ENCODE measurements at regions not wholly inside any gene's neighbourhood (a gene's known extent, or its start where the extent isn't known, plus 50 kb on each side); places are given as distances from the start of the nearest gene placed in this dataset.

DNA sequence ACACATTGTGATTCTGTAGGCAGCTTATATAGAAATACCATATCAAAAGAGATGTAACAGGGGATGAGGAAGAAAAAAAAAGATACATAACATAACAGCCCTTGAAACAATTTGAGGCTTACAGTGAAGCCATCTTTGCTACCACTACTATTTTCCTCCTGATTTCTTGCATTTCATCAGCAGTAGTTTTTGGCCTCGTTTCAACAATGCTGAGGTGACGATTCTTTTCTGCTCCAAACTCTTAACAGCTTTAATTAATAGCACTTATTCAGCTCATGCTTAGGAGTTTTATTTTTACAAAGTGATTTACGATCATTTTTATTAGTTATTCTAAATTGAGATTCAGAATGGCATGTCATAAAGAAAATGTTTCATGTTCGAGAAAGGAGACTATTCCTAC is 163.2 kb downstream of the DCK start:
- Histone ChIP-seq H3K27me3 (ENCODE audit: insufficient read depth in 3 of 3, low read length in 2 of 3) (no peaks in the 10 kb centered on the region), H3K9me3 (no peaks in the 10 kb centered on the region), H3K27ac (no peak overlapping the region), H3K4me3 (no peak overlapping the region), H3K4me1 (no peaks in the 10 kb centered on the region), H3K36me3 (ENCODE audit: insufficient read depth in 1 of 2, low read depth in 1 of 2) (no peaks in the 10 kb centered on the region)
- TF ChIP-seq, protein P1, sequence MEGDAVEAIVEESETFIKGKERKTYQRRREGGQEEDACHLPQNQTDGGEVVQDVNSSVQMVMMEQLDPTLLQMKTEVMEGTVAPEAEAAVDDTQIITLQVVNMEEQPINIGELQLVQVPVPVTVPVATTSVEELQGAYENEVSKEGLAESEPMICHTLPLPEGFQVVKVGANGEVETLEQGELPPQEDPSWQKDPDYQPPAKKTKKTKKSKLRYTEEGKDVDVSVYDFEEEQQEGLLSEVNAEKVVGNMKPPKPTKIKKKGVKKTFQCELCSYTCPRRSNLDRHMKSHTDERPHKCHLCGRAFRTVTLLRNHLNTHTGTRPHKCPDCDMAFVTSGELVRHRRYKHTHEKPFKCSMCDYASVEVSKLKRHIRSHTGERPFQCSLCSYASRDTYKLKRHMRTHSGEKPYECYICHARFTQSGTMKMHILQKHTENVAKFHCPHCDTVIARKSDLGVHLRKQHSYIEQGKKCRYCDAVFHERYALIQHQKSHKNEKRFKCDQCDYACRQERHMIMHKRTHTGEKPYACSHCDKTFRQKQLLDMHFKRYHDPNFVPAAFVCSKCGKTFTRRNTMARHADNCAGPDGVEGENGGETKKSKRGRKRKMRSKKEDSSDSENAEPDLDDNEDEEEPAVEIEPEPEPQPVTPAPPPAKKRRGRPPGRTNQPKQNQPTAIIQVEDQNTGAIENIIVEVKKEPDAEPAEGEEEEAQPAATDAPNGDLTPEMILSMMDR (IDR thresholded peaks at IDR 0.05), result no peak
- intact Hi-C loops (cut with DNase I), result no loop called here
- ATAC-seq (no peak), DNase-seq (no peak)
- WGBS, 3 donors, result 37 to 45% (median 41%) methylated on average over 4 of the region's 4 CpGs

DNA sequence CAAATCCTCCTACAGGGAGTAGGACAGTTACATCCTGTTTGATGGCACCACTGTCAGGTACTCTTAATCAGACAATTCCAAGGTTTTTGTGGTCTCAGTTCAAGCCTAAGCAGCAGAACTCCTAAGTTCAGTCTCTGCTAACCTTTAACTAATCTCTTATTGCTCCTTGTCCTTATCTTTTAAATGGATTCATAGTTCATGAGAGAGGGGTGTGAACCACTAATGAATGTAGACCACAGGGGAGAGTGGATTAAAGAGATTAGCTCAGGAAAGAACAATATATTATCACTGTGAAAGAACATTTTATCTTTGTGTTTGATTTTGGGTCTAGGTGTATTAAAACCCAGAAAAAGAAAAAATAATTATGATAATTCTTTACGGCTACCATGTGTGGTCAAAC is 168.9 kb downstream of the DCK start:
- Histone ChIP-seq H3K27me3 (ENCODE audit: insufficient read depth in 3 of 3, low read length in 2 of 3) (no peaks in the 10 kb centered on the region), H3K4me1 (no peaks in the 10 kb centered on the region), H3K27ac (no peak overlapping the region), H3K9me3 (no peaks in the 10 kb centered on the region), H3K36me3 (ENCODE audit: insufficient read depth in 1 of 2, low read depth in 1 of 2) (no peaks in the 10 kb centered on the region), H3K4me3 (no peak overlapping the region)
- ATAC-seq (no peak), DNase-seq (no peak)
- WGBS, 3 donors, result 95 to 98% (median 97%) methylated on average over 1 of the region's 1 CpG
- intact Hi-C loops (cut with DNase I), result no loop called here
- TF ChIP-seq, protein P1 (IDR thresholded peaks at IDR 0.05), result no peak

DNA sequence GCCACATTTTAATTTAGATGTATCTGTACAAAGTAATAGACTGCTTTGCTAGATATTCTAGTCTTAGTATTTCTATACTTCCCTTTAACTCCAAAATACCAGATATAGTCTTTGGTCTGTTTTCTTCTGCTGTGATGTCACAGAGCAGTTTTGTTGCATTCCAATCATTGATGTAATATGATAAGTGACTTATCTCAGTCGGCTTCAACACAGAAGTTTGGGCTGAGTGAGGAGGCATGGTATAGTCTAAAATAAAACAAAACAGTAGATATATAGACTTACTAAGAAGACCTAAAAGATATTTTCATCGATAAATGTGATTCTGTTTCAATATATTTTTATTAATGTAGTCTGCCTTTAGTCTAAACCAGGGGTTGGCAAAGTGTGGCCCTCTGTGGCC is 169.9 kb downstream of the DCK start:
- WGBS, 3 donors, result 44 to 67% (median 60%) methylated on average over 2 of the region's 2 CpGs
- Histone ChIP-seq H3K4me1 (no peaks in the 10 kb centered on the region), H3K4me3 (no peak overlapping the region), H3K27ac (no peak overlapping the region), H3K36me3 (ENCODE audit: insufficient read depth in 1 of 2, low read depth in 1 of 2) (no peaks in the 10 kb centered on the region), H3K9me3 (no peaks in the 10 kb centered on the region), H3K27me3 (ENCODE audit: insufficient read depth in 3 of 3, low read length in 2 of 3) (no peaks in the 10 kb centered on the region)
- ATAC-seq (no peak), DNase-seq (no peak)
- intact Hi-C loops (cut with DNase I), result no loop called here
- TF ChIP-seq, protein P1 (IDR thresholded peaks at IDR 0.05), result no peak

DNA sequence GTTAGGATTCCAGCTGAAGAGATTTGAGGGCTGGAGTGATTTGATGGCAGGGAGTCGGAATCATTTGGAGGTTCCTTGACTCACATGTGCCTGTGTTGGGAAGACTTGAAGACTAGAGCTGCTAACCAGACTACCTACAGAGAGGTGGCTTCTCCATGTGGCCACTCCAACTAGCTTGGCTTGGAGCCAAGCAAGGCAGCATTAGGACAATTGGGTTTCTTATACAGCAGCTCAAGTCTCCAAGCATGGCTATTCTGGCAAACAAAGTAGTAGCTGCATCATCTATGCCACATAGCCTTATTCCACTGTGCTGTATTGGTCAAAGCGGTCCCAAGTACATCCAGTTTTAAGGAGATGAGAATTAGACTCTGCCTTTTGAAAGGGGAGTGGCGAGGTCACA is 171.7 kb upstream of the SLC4A4 start:
- DNase-seq (no peak), ATAC-seq (no peak)
- Histone ChIP-seq H3K9me3 (no peaks in the 10 kb centered on the region), H3K27me3 (ENCODE audit: insufficient read depth in 3 of 3, low read length in 2 of 3) (no peaks in the 10 kb centered on the region), H3K4me1 (no peaks in the 10 kb centered on the region), H3K27ac (no peak overlapping the region), H3K4me3 (no peak overlapping the region), H3K36me3 (ENCODE audit: insufficient read depth in 1 of 2, low read depth in 1 of 2) (no peaks in the 10 kb centered on the region)
- TF ChIP-seq, protein P1 (IDR thresholded peaks at IDR 0.05), result no peak
- intact Hi-C loops (cut with DNase I), result no loop called here
- 87 to 90% (median 89%) methylated on average over 3 of the region's 3 CpGs for WGBS, 3 donors

DNA sequence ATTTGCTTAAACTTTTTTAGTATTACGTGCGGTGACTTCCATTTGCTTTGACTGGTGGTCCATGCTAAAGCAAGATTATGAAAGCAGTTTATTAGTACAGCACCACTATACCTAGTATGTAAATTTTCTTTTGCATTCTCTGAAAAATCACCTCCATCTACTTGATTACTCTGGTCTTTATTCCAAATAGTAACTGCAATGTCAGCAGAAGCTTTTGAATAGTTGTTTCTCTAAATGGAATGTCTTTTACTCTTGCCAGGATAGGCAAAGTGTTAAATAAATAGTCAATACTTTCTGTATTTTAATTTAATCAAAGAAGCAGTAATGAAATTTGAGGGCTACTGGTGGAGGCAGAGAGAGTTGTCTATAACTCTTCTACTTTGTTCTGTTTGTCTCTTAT is 167.2 kb upstream of the SLC4A4 start:
- H3K9me3 ChIP-seq, result no peaks in the 10 kb centered on the region
- intact Hi-C loops (cut with DNase I), result no loop called here
- ATAC-seq, result no peak
- WGBS, 3 donors, result 95 to 97% (median 97%) methylated on average over 2 of the region's 2 CpGs
- no peak for DNase-seq
- H3K4me3 ChIP-seq, result no peak overlapping the region
- no peaks in the 10 kb centered on the region for H3K4me1 ChIP-seq
- H3K27ac ChIP-seq, result no peak overlapping the region
- no peaks in the 10 kb centered on the region for H3K36me3 ChIP-seq (ENCODE audit: insufficient read depth in 1 of 2, low read depth in 1 of 2)
- no peaks in the 10 kb centered on the region for H3K27me3 ChIP-seq (ENCODE audit: insufficient read depth in 3 of 3, low read length in 2 of 3)
- TF ChIP-seq, protein P1 (IDR thresholded peaks at IDR 0.05), result no peak
